NCI-H748 treated with DMSO at 0.1 percent for 48 hours (cell line): ENCODE measurements at regions not wholly inside any gene's neighbourhood (a gene's known extent, or its start where the extent isn't known, plus 50 kb on each side); places are given as distances from the start of the nearest gene placed in this dataset.
A peak's percentile ranks its signal among the peaks of the same experiment; 100 is the strongest.

Source experiments
- DNase-seq: peaks from one replicate; lab custom pipeline; 2025; lab: John Stamatoyannopoulos, UW

DNA sequence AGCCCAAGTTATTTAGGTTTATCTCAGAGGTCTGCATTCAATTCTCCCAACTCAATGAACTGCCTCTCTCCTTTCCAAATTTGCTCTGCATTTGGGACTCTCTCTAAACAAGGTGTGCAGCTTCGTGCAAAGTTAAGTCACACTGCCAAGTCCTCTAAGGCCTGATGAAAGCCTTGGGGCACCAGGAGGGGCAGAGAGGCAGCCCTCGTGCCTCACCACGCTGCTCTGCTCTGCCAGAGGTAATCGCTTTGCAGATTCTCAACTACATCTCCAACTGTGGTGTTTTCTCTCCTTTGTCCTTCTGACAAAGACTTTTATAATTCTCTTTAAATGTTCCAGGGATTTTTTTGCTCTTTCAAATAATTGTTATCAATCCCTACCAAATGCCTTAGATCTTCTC lies 283.0 kb downstream of the MEIS1 start:
- DNase-seq = no peak

DNA sequence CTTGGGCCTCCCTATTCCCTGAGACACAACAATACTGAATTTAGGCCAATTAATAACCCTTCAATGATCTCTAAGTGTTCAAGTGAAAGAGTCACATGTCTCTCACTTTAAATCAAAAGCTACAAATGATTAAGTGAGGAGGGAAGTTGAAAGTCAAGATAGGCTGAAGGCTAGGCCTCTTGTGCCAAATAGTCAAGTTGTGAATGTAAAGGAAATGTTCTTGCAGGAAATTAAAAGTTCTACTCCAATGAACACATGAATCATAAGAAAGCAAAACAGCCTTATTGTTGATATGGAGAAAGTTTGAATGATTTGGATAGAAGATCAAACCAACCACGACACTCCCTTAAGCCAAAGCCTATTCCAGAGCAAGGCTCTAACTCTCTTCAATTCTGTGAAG lies 286.9 kb downstream of the MEIS1 start:
- no peak for DNase-seq

DNA sequence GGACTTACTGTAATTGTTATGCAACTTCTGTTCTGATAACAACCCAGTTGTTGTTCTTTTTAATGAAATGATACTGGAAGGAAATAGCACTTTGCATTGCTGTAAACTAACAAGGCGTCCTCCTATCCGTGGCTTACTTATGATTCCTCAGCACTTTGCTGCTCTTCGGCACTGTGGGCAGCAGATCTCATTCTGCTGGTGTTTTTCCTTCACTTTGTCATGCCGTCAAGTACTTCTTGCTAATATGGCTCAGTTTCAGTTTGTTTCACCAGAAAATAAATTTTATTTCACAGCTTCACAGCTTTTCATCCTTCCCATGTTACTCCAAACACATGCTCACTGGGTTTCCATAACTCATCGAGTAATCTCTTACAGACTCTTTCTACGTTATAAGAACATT lies 289.3 kb downstream of the MEIS1 start:
- DNase-seq = no peak

DNA sequence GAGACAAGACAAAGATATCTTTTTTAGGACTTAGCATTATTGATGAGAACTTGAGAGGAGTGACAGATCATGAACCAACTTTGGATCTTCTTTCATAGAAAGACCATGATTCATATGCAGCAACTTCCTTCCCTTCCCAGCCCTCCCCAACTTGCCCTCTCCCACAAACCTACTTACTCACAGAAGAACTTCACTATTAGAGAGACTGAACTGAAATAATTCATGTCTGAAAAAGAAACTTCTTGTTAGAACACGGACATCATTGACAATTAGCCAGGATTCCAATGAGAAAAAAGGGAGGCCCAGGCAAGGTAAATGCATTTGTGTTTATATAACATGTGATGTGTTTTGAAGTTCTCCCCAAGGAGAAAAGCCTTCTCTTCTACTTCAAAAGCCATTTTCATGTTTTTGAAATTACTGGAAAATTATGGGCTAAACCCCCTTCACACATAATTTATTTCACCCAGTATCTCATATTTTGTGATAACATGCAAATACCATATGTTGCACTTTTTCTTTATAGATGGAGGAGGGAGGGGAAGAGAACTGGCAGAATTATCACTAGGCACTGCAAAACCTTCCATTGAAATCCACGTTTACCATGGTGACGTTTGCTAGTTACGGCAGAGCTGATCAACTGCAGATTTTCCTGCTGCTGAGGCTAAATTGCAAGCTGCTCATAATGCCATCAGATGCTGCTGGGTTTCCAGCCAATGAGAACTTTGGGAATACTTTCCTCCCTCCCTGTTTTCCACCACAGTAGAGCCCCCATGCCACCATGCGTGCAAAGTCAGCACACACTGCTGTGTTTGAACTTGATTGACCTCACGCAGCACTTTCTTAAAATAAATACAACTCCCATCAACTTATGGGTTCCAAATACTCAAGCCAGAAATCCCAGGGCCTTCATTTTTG lies 294.7 kb downstream of the MEIS1 start:
- DNase-seq = no peak

DNA sequence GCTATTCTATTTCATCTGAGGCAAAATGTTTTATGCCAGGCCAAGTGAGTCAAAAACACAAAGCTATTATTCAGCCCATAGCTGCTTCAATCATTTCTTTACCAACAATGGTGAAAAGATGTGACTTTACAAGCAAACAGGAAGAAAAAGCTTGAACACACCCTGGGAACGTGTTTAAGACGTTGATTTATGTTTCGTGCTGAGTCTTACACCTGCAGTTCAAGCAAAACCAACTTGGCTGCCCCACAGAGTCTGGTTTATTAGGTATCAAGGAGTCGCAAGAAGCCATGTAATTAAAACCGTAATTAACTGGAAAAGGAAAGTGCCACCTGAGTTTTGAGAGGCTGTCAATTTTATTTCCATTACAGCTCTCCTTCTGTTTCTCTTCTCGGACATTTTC lies 295.5 kb downstream of the MEIS1 start:
- DNase-seq = no peak

DNA sequence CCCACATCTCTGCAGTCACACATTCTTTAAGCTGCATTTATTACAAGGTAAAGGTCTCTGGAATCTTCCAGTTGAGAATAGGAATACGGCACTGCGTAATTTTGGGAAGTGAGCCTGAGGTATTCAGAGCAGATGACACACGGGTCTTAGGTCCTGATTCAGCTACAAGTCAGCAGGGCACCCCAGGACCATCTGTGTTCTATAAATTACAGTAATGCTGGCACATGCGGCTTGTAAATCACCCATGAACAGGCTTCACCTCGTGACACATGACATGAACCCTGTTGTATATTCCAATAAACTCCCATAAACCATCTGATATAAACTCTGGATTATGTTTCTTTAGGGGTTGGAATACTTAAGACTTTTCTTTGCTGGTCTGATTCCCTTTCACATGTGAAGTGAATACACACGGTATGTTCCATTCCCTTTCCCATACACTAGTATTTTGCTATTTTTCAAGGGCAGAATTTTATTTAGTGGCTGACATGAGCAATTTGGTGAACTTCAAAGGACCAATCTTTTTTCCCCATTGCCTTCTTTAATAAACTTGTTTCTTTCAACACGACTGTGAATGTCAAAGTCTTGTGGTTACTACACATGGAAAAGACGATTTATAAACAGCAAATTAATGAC lies 298.6 kb downstream of the MEIS1 start:
- DNase-seq = no peak

DNA sequence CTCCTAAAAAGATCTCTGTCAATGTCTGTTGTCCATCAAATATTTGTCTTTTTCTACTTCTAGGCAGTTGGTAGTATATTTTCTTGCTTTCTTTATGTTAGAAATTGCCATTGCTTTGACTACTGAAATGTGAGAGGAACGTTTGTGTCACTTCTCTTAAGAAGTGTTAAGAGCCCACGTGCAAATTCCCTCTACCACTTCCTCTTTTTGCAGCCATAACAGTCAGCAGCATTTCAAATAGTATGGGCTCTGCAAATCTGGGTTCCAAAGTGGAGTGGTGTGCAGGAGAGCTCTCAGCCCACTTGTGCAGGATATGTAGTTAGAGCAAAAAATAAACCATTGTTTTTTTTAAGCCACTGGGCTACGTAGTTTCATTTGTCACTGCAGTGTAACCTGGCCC lies 314.0 kb downstream of the MEIS1 start:
- DNase-seq = no peak

DNA sequence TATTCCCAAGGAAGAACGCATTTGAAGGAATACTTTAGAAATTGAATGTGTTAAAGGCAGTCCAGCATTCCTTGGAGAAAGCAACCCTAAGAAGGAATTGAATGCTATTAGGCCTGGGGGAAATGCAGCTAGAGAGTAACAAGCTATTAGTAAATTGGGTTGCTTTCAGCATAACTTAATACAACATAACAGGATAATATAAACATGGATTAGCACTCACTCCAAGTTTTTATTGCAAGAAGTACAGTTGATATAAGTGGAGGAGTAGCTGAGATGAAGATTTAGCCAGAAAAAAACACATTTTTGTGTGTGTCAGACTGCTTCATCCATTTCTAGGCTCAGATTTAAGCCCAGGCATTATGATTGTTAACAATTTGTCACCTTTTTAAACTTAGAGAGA lies 314.6 kb downstream of the MEIS1 start:
- no peak for DNase-seq

DNA sequence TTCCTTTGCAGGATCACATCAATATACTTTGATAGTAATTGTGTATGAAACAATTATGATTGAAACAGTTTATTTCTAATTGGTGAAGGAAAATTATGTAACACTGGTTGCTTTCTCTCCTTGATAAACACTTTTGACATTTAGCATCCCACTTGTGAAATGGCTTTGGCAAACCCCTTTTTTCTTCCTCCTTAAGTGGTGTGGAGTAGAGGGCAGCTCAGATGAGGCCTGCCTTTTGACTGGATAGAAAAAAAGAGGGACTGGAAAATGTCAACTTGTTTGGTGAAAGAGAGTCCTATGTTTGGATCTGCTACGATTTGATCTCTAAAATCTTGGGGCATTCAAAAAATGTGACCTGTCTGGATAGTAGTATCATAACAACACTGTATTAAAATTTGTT lies 318.3 kb downstream of the MEIS1 start:
- no peak for DNase-seq

DNA sequence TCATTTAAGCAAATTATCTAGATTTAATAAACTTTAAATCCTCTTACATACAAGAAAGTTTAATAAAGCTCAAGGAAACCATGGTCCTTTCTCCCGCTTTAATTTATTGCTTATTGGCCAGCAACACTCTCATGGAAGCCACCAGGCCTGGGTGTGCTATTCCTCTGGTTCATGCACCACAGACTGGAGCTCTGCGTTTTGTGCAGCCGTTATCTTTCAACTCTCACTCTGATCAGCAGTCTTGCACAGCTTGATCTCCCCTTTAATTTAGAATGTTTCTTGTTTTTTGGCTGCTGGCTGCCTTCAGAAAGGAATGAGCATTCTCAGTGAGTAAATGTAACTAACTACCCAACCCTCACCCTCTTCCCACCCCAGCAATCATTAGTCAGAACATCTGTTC lies 318.7 kb downstream of the MEIS1 start:
- no peak for DNase-seq

DNA sequence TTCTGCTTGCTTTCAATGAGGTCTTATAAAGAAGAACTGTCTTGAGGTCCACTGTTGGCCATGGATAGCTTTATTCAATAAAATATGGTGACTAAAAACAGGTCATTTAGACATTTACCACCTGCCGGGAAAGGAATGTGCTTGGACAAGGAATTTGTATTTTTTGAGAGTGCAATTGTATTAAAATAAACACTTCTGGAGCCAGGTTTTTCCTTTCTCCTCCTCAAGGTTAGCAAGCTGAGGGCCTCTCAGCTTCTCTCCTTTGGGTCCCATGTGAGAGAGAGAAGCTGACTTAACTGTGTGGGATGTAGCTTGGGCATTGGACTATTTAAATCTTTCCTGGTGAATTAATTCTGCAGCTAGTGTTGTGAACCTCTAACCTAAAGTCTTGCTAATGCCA lies 321.0 kb downstream of the MEIS1 start:
- no peak for DNase-seq

DNA sequence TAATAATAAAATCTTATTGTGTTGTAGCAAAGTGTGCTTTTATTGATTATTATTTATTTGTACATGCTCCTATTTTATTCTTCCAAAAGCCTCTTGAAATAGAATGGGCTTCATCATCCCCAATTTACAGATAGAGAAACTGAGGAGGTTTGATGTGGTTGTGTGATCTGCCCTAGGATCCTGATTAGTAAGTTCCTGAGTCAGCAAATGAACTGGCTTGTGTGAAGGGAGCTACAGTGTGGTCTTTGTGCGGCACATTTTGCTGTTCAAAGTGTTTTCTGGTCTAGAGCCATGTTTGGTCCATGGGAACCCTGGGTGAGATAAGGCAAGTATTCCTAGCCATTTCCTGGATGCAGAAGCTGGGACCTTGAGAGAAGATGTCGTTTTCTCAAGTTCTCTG lies 326.9 kb downstream of the MEIS1 start:
- no peak for DNase-seq

DNA sequence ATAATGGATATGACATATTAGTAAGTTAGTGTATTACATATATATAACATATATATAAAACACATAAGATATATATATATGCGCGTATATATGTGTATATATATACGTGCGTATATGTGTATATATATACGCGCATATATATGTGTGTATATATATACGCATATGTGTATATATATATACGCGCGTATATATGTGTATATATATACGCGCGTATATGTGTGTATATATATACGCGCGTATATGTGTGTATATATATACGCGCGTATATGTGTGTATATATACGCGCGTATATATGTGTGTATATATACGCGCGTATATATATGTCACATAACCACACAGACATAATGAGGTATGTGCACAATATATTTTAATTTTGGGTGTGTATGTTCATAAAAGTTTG lies 327.8 kb downstream of the MEIS1 start:
- no peak for DNase-seq

DNA sequence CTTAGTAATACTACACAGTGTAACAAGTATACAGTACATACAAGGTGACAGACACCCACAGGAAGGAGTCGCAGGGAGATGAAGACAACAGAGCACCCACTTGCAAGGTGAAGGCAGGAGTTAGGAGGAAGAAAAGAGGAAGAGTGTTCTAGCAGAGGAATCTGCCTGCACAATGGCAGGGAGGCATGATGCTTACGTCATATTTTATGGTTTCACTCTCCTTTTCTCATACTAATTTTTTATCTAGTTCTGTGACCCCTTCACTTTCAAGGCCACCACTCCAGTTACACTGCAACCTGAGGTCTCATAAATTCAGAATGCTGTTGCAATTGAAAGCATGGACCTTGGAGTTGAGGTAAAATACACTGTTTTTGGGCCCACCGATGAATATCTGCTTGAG lies 331.7 kb downstream of the MEIS1 start:
- no peak for DNase-seq

DNA sequence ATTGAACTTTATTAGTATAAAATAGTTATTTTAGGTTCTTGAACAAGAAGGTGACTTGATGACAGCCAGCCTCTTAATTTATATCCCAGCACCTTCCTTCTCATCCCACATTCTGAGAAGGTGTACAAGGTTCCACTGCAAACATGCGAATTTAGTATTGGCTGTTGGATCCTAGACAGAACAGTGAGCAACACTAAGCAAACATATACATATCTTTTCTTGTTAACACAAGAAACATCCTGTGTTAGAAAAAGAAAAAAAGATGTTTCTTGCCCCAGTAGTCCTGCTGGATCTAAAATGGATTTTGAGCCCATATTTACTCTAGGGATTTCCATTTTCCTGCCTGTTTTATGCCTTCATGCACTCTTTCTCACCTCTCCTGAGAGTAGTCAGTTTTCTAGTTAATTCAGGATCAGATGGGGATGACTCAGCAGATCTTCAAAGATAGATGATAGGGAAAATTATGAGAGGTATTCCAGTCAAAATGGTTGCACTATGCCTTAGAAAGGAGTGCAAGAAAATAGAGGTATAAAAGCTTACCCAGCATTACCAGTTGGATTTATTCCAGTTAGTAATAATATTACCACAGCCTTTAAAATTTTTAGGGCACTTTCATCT lies 336.5 kb downstream of the MEIS1 start:
- DNase-seq = no peak

DNA sequence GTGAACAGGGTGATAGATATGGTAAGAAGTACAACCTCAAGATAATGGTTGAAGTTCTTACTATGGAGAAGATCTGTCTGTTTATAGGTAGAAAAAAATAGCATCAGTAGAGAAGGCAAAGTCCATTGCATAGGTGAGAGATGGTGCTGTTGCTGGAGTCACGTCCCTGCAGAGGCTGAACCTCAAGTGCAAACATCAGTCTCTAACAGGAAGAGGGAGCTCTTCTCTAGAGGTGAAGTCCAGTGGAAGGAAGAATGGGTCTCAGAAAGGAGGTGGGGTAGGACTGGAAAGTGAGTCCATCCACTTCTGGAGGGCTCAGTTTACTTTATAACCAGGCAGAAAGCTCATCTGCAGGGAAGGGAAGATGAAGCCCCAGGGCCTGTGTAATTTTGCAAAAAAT lies 337.7 kb downstream of the MEIS1 start:
- no peak for DNase-seq

DNA sequence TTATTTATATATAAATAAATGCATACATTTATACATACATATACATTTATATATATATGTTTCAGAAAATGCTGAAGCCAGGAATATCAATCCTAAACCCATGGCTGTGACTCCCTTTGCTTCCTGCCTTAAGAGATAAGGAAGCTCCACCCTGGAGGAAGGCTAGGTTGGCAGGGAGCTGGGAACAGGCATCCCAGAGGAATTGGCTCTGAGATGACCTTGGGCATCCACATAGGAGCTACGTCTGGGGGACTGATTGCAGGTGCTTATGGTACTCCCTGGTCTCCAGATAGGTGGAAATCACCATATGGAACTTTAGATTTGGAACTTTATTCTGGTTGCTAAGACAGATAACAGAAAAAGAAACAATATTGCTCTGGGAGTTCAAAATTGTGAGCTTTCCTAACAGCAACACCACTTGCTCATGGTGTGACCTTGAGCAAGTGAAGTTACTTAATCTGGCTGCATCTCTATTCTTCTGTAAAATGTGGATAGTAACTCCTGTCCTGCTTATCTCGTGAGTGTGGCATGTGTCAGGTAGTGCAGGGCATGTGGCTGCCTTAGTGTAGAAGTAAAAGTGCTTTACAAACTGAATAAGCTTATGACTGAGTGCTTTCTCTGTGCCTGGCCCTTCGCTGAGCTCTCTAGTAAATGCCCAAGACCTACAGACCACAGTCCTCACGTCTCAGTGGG lies 341.0 kb downstream of the MEIS1 start:
- DNase-seq = no peak

DNA sequence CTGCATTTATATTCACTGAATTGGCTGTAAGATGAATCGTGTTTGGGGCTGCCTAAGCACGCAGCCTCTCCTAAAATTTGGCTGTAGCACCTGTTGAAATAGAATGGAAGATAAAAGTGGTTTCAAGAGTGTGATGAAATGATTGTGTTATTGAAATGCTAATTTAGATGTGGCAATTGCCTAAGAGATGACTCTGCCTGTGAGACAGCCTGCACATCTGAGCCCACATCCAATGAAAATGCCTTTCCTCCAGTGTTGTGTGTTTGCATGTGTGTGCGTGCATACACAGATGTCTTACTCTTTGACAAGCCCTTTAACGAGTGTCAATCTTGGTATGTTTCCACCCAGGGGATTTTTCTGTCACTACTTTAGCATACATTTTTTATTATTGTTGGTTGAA lies 346.9 kb downstream of the MEIS1 start:
- no peak for DNase-seq

DNA sequence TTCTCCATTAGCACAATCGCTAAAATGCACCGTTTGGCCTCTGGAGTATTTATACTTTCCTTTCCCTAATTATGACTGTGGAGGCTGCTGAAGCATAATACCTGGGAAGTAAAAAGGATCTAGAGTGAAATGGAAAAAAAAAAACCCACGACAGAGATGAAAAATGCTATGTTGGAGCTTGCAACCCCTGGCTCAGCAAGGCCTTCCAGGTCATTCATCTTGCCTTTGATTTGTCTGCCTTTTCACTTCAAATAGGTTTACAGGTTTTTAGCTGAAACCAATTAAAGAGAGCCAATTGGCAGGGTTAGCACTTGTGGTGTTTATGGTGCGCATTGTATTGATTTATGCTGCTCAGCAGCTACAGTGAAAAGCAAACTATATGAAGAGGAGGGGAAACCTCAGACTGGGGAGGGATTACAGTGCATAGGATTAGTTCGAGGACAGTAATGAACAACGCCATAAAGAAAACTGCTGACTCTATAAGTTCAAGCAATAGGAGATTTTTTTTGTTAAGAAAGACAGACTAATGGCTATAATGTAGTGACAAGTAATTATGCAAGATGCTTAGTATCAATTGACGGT lies 347.9 kb downstream of the MEIS1 start:
- DNase-seq = peak; percentile 11

DNA sequence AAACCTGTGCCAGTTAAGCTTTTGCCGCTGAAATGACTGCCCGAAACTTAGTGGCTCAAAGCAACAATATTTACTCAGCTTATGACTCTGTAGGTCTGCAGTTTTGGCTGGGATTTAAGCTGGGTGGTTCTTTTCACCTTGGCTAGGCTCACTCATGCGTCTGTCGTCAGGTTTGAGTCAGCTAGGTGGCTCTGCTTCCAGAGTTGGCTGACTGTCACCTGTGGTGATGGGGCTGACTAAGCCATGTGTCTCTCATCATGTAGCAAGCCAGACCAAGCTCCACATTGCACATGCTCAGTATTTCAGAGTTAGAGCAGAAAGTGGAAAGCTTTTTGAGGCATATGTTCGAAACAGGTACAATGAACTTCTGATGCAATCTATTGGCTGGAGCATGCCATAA lies 354.8 kb downstream of the MEIS1 start:
- no peak for DNase-seq

DNA sequence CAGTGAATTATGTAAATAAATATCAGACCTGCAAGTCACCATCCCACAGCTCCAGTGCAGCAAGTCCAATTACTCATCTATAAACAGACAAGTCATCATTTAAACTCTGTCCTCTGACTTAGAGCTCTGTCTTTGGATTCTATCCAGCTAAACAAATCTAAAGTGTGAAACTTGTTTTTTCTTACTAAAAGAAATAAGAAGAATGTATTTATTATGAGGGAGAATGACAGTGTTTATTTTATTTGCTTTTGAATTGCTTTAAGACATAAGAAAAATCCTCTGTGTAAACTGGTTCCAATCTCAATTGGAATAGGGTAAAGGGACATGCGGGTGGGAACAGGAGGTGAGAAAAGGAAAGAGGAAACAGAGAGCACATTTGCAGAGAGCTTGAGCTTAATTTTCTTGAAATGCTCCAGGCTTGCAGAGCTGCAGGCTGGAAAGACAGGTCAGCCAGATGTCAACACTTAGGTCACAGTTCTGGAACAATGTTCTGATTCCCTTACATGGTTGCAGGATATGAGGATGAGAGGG lies 355.8 kb downstream of the MEIS1 start:
- no peak for DNase-seq

DNA sequence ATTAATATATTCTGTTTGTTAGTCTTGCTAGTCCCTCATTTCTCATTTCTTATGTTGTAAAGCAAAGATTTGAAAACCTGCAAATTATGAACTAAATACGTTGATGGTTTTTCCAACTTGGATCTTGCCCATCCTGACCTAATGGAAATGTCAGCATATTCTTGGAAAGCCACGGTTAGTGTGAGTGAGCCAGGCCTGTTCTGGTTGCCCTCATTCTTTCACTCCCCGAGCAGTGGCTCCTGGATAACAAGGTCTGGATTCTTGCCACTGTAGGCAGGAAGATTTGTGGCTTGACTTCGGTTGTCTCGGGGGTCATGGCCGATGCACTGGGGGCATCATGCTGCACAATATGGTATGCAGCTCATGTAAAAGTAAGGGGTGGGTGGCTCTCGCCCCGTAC lies 359.1 kb downstream of the MEIS1 start:
- DNase-seq = no peak
